ENCODE measurements at regions not wholly inside any gene's neighbourhood (a gene's known extent, or its start where the extent isn't known, plus 50 kb on each side); places are given as distances from the start of the nearest gene placed in this dataset.

DNA sequence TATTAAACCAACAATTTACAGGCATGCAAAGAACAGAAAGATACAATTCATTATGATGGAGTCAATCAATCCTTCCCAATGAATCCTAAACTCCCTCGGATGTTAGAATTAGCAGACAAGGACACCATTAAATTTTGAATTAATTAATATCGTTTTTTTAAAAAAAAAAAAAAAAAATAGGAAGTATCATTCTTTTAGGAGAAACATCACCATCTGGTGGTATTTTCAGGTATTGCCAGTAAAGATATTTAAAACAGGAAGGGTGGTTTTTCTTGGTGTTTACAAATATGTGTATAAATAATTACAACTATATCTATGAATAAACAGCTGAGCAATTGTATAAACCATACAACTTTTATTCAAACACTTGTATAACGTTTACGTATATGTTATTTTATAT lies 564.4 kb downstream of the HAO1 start:
- no peak overlapping the region for H3K27ac Mint-ChIP-seq
- no peak overlapping the region for H3K27ac ChIP-seq (ENCODE audit: low read depth)
- no peaks in the 10 kb centered on the region for H3K9me3 Mint-ChIP-seq
- peaks cover 7% of the 10 kb centered on the region for H3K4me1 Mint-ChIP-seq
- H3K9me2 ChIP-seq (ENCODE audit: insufficient read depth) = 0 out of 2 replicates have a peak, but pooled peaks cover 8% of the 10 kb centered on the region
- no peaks in the 10 kb centered on the region for H3K79me2 ChIP-seq (replicated peaks; ENCODE audit: insufficient read depth)
- no peak overlapping the region for H2AFZ ChIP-seq
- DNase-seq (ENCODE audit: low spot score) (peak; percentile 44), ATAC-seq (no peak)
- H3K4me2 ChIP-seq = no peak overlapping the region
- no peaks in the 10 kb centered on the region for H4K20me1 ChIP-seq (replicated peaks; ENCODE audit: insufficient read depth)
- H3K36me3 ChIP-seq (ENCODE audit: insufficient read depth) = no peaks in the 10 kb centered on the region
- no peak overlapping the region for H3K4me3 ChIP-seq
- TF ChIP-seq ZNF331 (CRISPR knock-in tag; IDR thresholded peaks at IDR 0.05; ENCODE audit: low read depth) (no peak), NANOG (IDR thresholded peaks at IDR 0.05; ENCODE audit: borderline replicate concordance) (no peak), STAT1 (IDR thresholded peaks at IDR 0.05; ENCODE audit: unreplicated experiment) (no peak), EZH2 (IDR thresholded peaks at IDR 0.05; ENCODE audit: low read depth, unreplicated experiment) (no peak), ZNF462 (CRISPR knock-in tag; IDR thresholded peaks at IDR 0.05) (no peak)
- TF ChIP-seq, protein P1, sequence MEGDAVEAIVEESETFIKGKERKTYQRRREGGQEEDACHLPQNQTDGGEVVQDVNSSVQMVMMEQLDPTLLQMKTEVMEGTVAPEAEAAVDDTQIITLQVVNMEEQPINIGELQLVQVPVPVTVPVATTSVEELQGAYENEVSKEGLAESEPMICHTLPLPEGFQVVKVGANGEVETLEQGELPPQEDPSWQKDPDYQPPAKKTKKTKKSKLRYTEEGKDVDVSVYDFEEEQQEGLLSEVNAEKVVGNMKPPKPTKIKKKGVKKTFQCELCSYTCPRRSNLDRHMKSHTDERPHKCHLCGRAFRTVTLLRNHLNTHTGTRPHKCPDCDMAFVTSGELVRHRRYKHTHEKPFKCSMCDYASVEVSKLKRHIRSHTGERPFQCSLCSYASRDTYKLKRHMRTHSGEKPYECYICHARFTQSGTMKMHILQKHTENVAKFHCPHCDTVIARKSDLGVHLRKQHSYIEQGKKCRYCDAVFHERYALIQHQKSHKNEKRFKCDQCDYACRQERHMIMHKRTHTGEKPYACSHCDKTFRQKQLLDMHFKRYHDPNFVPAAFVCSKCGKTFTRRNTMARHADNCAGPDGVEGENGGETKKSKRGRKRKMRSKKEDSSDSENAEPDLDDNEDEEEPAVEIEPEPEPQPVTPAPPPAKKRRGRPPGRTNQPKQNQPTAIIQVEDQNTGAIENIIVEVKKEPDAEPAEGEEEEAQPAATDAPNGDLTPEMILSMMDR (conservative IDR thresholded peaks at IDR 0.05; ENCODE audit: low read depth in 2 of 2) = peak in 1 of 2 experiments; percentile 46; a peak in 2 of 4 replicates
- no peaks in the 10 kb centered on the region for H3K27me3 Mint-ChIP-seq (ENCODE audit: insufficient read depth, low read depth, poor library complexity)
- H3K27me3 ChIP-seq (ENCODE audit: insufficient read depth) = no peaks in the 10 kb centered on the region
- no peaks in the 10 kb centered on the region for H3K36me3 Mint-ChIP-seq (ENCODE audit: low read depth)
- H3K4me3 Mint-ChIP-seq = no peak overlapping the region
- peaks cover 19% of the 10 kb centered on the region for H3K4me1 ChIP-seq (ENCODE audit: insufficient read depth)
- no peaks in the 10 kb centered on the region for H3F3A ChIP-seq (replicated peaks; ENCODE audit: low read depth)

Measured in GM23338 (cell line).